ENCODE measurements at regions not wholly inside any gene's neighbourhood (a gene's known extent, or its start where the extent isn't known, plus 50 kb on each side); places are given as distances from the start of the nearest gene placed in this dataset.
"Not testable (repeated sequence)": the region's sequence is repeated elsewhere in the genome, so short reads cannot be mapped to it uniquely, and the experiment has no call there.

- DNase-seq: no peak
Observed at GRCh38 chr13:59274958-59275727, 888.6 kb downstream of the DIAPH3 start.

GRCh38 chr13:59276436-59276835 is 887.3 kb downstream of the DIAPH3 start:
- DNase-seq: no peak

GRCh38 chr13:59277106-59277505 is 886.6 kb downstream of the DIAPH3 start:
- no peak for DNase-seq

GRCh38 chr13:59279028-59279427 is 884.7 kb downstream of the DIAPH3 start:
- DNase-seq: no peak

- no peak for DNase-seq
Observed at GRCh38 chr13:59279576-59279975, 884.2 kb downstream of the DIAPH3 start.

GRCh38 chr13:59280297-59280696 is 883.4 kb downstream of the DIAPH3 start:
- DNase-seq: no peak

- no peak for DNase-seq
Observed at GRCh38 chr13:59281453-59281852, 882.3 kb downstream of the DIAPH3 start.

- not testable (repeated sequence) for DNase-seq
Observed at GRCh38 chr13:59292240-59292639, 871.5 kb downstream of the DIAPH3 start.

GRCh38 chr13:59299584-59299983 is 864.1 kb downstream of the DIAPH3 start:
- no peak for DNase-seq

GRCh38 chr13:59300355-59301173 is 863.2 kb downstream of the DIAPH3 start:
- no peak for DNase-seq

- no peak for DNase-seq
Observed at GRCh38 chr13:59301174-59301567, 862.6 kb downstream of the DIAPH3 start.

GRCh38 chr13:59303433-59303832 is 860.3 kb downstream of the DIAPH3 start:
- DNase-seq: no peak

- DNase-seq: no peak
Observed at GRCh38 chr13:59304596-59304995, 859.1 kb downstream of the DIAPH3 start.

GRCh38 chr13:59305896-59306295 is 857.8 kb downstream of the DIAPH3 start:
- DNase-seq: no peak

- no peak for DNase-seq
Observed at GRCh38 chr13:59312776-59313175, 851.0 kb downstream of the DIAPH3 start.

- peak; percentile 18 for DNase-seq
Observed at GRCh38 chr13:59318320-59318930, 845.3 kb downstream of the DIAPH3 start.

- no peak for DNase-seq
Observed at GRCh38 chr13:59319276-59319675, 844.5 kb downstream of the DIAPH3 start.

GRCh38 chr13:59320021-59320420 is 843.7 kb downstream of the DIAPH3 start:
- DNase-seq: no peak

GRCh38 chr13:59324401-59324800 is 839.3 kb downstream of the DIAPH3 start:
- DNase-seq: not testable (repeated sequence)

GRCh38 chr13:59326717-59327116 is 837.0 kb downstream of the DIAPH3 start:
- no peak for DNase-seq

GRCh38 chr13:59330764-59331163 is 833.0 kb downstream of the DIAPH3 start:
- DNase-seq: no peak

GRCh38 chr13:59332966-59333365 is 830.8 kb downstream of the DIAPH3 start:
- no peak for DNase-seq

- no peak for DNase-seq
Observed at GRCh38 chr13:59337070-59337469, 826.7 kb downstream of the DIAPH3 start.

GRCh38 chr13:59340151-59340550 is 823.6 kb downstream of the DIAPH3 start:
- no peak for DNase-seq

Data from NCI-H526 treated with DMSO at 0.1 percent for 48 hours (cell line).